ENCODE measurements at regions not wholly inside any gene's neighbourhood (a gene's known extent, or its start where the extent isn't known, plus 50 kb on each side); places are given as distances from the start of the nearest gene placed in this dataset.

- TF ChIP-seq POLR2A (IDR thresholded peaks at IDR 0.05): no peak
- TF ChIP-seq CTCF (IDR thresholded peaks at IDR 0.05): no peak
- TF ChIP-seq EP300 (IDR thresholded peaks at IDR 0.05): no peak
- Histone ChIP-seq H3K27ac (no peak overlapping the region), H3K36me3 (no peaks in the 10 kb centered on the region), H3K4me3 (no peak overlapping the region), H3K9me3 (peaks cover 0 to 16% (median 0%) of the 10 kb centered on the region in 4 donors), H3K27me3 (no peaks in the 10 kb centered on the region), H3K4me1 (no peaks in the 10 kb centered on the region)
- WGBS, 2 donors: 70% methylated on average over 23 of the region's 24 CpGs
- no peak for DNase-seq (ENCODE audit: low spot score in 2 of 2)
These were observed 1048.4 kb downstream of the TBC1D22A start for GRCh38 chr22:47810505-47811500.

GRCh38 chr22:47808886-47809620, 1046.6 kb downstream of the TBC1D22A start:
- 84 to 90% methylated on average over 10 of the region's 10 CpGs for WGBS, 2 donors
- Histone ChIP-seq H3K4me1 (no peaks in the 10 kb centered on the region), H3K27ac (no peak overlapping the region), H3K9me3 (peaks cover 0 to 28% (median 0%) of the 10 kb centered on the region in 4 donors), H3K36me3 (no peaks in the 10 kb centered on the region), H3K27me3 (no peaks in the 10 kb centered on the region), H3K4me3 (no peak overlapping the region)
- DNase-seq (ENCODE audit: low spot score in 2 of 2): no peak
- TF ChIP-seq CTCF (IDR thresholded peaks at IDR 0.05) (no peak), POLR2A (IDR thresholded peaks at IDR 0.05) (no peak), EP300 (IDR thresholded peaks at IDR 0.05) (no peak)

- TF ChIP-seq CTCF (IDR thresholded peaks at IDR 0.05) (no peak), POLR2A (IDR thresholded peaks at IDR 0.05) (no peak), EP300 (IDR thresholded peaks at IDR 0.05) (no peak)
- Histone ChIP-seq H3K4me3 (no peak overlapping the region), H3K9me3 (peaks cover 0 to 28% (median 0%) of the 10 kb centered on the region in 4 donors), H3K36me3 (no peaks in the 10 kb centered on the region), H3K27me3 (no peaks in the 10 kb centered on the region), H3K4me1 (no peaks in the 10 kb centered on the region), H3K27ac (no peak overlapping the region)
- WGBS, 2 donors: 63 to 64% methylated on average over 6 of the region's 6 CpGs
- no peak for DNase-seq (ENCODE audit: low spot score in 2 of 2)
These were observed 1045.8 kb downstream of the TBC1D22A start for GRCh38 chr22:47808236-47808635.

DNA sequence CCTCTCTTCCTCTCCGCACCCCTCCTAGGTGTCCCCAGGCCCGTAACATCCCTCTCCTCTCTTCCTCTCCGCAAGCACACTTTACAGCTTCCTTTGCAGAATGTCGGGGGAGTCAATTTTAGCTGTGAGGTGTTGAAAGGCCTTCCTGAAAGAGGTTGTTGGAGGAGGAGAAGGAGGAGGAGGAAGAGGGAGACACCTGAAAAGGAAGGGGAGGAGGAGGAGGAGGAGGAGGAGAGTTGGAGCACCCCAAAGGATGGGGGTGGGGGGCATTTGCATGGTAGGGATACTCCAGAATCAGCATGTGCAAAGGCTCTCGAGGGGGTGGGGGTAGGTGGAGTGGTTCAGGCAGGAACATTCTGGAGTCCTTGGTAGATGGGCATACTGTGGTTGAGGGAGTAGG, 1045.1 kb downstream of the TBC1D22A start:
- H3K27me3 ChIP-seq: no peaks in the 10 kb centered on the region
- WGBS, 2 donors: 65 to 73% methylated on average over 5 of the region's 5 CpGs

More for the DNA sequence above, 1045.1 kb downstream of the TBC1D22A start:
- Histone ChIP-seq H3K9me3 (peaks cover 0 to 28% (median 0%) of the 10 kb centered on the region in 4 donors), H3K4me1 (no peaks in the 10 kb centered on the region), H3K36me3 (no peaks in the 10 kb centered on the region), H3K4me3 (no peak overlapping the region), H3K27ac (no peak overlapping the region)
- TF ChIP-seq EP300 (IDR thresholded peaks at IDR 0.05): no peak
- no peak for TF ChIP-seq CTCF (IDR thresholded peaks at IDR 0.05)
- no peak for TF ChIP-seq POLR2A (IDR thresholded peaks at IDR 0.05)
- no peak for DNase-seq (ENCODE audit: low spot score in 2 of 2)

Measured in tibial nerve (tissue), 4 donors.